NCI-H748 (cell line): ENCODE measurements at regions not wholly inside any gene's neighbourhood (a gene's known extent, or its start where the extent isn't known, plus 50 kb on each side); places are given as distances from the start of the nearest gene placed in this dataset.

Experiments
- DNase-seq: peaks from one replicate; lab custom pipeline; 2025; ENCODE audit not compliant: unreplicated experiment; lab: John Stamatoyannopoulos, UW

DNA sequence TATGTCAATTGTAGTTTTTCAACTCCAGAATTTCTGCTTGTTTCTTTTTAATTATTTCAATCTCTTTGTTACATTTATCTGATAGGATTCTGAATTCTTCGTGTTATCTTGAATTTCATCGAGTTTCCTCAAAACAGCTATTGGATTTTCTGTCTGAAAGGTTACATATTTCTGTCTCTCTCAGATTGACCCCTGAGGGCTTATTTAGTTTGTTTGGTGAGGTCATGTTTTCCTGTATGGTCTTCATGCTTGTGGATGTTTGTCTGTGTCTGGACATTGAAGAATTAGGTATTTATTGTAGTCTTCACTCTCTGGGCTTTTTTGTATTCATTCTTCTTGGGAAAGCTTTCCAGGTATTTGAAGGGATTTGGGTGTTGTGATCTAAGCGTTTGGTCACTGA, 85.6 kb downstream of the SNAPC1 start:
- DNase-seq = no peak

DNA sequence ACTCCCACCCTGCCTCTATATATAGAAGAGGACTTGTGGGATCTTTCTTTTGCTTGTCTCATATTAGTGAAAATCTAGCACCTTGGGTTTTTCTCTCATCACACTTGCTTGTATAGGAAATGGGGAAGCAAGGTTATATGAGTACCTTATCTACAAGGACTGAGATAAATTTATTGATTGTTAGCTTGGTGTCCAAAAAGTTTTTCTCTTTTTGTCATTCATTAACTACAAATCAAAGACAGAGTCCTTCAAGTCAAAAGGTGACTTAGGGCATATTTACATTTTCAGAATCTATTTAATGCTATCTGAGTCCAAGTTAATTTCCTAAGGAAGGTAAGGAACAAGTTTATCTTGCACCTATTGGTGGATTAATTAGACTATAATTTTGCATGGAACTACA, 92.7 kb downstream of the SNAPC1 start:
- DNase-seq = no peak

DNA sequence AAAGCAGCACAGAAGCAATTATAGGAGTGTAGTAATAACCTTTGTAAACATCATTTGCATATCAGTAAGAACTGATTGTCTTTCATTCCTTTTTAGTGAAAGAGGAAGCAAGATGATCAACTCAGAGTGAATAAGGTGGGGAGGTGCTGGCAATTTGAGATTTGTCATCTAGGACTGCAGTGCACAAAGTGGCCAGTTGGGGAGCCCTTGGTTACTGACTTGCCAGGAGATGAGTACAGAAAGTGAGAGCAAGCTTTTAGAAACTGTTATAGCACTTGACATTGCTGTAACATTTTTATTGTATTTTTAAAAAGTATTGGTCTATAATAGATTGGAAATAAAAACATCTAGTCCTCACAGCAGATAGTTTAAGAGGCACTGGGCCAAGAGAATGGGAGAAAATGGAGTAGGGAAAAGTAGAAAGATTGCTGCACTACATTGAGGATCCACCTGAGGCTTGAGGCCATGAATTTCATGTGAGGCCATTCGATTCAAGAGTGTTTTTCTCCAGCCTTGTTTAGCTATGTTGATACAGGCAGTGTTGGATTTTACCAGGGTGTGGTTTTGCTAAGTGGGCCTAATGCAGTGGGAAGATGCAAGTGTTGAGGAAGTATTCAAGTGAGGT, 98.2 kb downstream of the SNAPC1 start:
- peak; percentile 57 for DNase-seq

DNA sequence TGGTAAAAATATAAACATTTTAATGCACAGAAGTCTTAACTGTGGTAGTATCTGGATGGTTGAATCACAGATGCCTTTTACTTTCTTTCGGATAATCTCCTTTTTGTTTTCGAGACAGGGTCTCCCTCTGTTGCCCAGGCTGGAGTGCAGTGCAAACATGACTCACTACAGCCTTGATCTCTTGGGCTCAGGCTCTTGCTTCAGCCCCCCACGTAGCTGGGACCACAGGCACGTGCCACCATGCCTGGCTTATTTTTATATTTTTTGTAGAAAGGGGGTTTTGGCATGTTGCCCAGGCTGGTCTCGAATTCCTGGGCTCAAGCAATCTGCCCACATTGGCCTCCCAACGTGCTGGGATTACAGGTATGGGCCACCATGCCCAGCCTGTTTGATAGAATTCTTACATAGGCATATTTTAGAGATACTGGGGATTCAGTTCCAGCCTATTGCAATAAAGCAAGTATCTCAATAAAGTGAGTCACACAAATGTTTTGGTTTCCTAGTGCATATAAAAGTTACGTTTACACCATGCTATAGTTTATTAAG, 99.2 kb downstream of the SNAPC1 start:
- DNase-seq = no peak

DNA sequence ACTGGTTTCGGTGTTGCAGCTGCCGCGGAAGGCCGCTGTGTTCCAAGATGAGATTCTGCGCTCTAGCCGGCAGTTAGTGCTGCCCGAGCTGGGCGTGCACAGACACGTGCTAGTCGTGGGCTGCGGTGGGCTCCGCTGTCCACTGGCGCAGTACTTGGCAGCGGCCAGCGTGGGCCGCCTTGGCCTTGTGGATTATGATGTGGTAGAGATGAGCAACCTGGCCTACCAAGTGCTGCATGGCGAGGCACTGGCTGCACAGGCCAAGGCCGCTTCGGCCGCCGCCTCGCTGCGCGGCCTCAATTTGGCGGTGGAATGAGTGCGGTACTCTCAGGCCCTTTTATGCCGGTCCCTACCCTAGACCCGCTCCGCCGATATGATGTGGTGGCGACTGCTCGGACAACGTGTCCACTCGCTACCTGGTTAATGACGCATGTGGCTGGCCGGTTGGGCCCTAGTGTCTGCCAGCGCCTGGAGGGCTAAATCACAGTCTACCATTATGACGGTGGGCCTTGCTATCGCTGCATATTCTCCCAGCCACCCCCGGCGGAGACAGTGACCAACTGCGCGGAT, 102.2 kb downstream of the SNAPC1 start:
- DNase-seq = no peak

DNA sequence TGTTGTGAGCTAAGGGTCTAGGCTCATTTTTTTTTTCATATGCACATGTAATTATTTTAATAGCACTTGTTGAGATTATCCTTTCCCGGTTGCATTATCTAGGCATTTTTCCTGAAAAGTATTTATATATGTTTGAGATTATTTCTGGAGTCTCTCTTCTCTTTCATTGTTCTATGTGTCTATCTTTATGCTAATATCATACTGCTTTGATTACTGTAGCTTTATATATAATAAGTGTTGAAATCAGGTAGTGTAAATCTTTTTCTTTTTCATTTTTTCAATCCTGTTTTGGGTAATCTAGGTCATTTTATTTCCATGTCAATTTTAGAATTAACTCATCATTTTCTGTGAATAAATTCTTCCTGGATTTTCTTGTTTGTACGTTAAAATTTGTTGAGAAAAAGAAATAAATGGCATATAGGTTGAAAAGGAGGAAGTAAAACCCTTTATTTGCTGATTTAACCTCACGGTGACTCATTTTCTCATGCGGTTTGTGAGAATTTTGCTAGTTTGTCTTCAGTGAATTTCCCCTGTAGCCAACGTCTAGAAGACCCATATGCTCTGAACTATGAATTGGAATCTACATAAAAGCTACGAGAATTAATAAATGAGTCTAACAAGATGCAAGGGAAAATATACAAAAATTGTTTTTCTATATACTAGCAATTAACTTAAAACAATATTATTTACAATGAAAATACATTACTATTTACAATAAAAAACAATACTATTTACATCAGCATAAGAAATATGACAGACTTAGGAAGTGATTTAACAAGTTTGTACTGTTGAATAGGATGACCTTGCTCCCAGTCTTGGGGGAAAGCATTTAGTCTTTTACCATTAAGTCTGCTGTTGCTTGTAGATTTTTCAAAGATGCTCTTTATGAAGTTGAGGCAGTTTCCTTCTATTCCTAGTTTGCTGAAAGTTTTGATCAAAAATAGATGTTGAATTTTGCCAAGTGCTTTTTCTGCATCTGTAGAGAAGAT, 105.0 kb downstream of the SNAPC1 start:
- no peak for DNase-seq

DNA sequence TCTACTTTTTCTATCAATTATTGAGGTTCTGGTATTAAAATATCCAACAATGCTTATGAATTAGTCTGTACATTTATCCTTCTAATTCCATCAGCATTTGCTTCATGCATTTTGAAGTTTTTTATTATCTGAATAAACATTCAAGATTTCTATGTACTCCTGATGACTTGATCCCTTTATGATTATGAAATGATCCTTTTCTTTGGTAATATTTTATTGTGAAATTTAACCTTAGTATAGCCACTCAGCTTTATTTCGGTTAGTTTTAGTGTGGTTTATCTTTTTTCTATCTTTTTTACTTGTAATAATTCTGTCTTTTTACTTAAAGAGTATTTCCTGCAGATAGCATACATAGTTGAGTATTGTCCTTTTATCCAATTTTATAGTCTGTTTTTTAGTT, 106.6 kb downstream of the SNAPC1 start:
- no peak for DNase-seq

DNA sequence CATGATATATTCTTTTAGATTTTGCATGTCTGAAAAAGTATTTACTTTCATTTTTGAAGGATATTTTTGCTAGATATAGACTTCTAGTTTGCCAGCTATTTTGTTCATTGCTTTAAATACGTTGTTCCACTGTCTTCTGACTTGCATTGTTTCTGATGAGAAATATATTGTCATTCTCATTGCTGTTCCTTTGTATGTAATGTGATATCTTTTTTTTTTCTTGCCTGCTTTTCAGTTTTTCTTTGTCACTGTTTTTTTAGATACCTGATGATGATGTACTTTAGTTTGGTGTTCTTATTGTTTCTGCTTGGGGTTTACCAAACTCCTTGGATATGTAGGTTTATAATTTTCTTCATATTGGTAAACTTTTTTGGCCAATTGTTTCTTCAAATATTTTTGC, 107.9 kb downstream of the SNAPC1 start:
- DNase-seq = no peak

DNA sequence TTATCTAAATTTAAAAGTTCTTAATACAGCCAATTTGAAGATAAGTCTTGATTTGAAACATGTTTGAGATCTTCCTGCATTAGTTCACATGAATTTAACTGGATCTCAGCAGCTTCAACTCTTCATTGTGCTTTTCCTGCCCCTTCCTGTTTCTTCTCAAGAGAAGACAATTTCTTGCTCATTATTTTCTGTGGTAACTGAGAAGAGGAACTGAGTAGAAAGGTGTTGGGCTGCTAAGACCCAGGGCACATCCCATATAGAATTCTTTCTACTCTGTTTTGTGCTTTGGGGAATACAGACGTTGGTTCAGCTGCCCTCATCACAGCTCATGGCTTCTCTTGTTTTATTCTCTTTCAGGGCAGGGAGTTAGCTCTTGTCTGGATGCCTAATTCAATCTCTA, 110.2 kb downstream of the SNAPC1 start:
- DNase-seq = no peak

DNA sequence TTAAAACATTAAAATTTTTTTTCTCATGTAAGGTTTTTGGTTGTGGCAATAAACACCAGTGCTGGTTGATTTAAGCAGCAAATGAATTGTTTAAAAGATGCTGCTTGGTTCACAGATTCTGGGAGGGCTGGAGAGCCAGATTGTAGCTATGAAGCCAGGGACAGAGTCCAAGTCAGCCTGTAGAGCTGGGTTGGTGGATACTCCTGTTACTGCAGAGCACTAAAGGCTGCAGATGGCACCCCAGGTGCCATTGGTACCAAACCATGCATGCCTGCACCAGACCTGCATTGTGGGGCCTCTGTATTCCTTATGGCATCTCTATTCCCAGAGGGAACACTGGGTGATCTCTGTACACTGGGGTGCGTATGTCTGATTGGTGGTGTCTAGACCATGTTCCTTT, 113.3 kb downstream of the SNAPC1 start:
- DNase-seq = no peak

DNA sequence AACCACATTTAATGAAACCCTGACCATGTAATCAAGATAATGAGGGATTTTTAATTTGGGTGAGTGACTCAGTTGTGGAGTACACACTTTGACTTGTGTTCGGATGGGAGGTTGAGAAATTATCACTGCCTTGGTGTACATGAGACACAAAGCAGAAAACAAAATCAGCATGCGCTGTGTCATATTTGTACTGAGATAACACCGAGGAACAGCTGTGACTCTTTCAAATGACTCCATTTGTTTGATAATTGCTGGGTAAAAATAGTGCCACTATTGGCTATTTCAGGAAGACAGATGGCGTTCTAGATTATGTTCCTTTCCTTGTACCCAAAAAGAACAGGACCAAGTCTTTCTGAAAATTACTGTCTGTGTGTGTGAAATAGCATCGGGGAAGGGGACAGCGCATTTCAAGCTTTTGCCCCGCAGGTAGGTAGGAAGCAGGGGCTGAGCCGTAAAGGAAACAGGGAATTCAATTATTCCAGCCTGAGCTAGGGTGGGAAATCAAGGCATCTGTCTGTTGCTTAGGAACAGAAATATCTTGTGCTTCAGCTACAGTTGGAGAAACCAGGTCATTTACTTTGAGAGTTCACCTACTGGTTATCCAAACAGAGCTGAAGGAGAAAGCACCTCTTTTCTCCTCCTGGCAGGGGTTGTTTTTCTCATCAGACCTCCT, 114.3 kb downstream of the SNAPC1 start:
- DNase-seq = peak; percentile 75

DNA sequence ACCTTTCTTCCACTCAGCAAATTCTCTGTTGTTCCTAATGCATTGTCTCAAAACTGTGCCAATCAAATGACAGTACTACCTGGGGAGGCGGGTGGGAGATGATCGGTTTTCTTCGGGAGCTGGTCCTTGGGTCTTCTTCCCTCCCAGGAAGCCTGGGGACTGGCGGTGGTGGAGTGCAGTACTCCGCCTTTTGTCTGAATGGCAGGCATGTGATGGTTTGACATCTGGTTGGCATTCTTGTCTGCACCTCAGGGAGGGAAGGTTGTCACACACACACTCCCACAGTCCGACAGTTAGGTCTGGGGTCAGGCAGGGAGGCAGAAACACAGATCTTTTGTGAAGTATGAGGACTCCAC, 114.8 kb downstream of the SNAPC1 start:
- DNase-seq = peak; percentile 72

DNA sequence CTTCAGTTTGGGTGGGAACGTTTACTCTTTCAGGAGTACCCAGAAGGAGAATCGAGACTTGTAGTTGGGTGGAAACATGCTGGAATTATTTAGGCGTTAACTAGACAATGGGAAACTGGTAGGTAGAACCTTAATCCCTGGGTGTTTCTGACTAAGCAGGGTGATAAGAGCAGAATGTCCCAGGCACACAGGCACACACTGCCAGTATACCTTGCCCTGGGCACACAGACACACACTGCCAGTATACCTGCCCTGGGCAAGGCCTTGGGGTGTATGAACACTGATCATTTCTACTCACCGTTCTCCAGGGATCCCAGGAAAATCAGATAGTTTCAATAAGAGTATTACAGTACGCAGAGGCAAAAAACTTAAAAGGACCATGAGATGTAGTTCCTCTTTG, 115.5 kb downstream of the SNAPC1 start:
- DNase-seq = no peak

DNA sequence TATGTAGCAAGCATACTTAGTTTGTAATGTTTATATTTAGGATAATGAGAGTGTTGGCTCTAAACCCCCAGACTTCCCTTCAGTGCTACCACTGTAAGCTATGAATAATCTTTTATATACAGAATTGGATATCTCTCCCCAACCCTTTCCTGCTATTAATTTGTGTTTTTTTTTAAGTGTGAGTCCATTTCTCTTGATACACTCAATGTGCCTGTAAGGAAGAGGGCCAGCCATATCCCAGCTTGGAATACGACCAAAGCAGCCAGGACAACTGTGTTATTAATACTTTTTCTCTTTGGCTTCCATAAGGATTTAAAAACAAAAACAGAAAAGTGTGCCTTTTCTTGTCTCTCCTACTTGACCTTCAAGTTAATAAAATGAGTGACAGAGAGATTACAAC, 116.7 kb downstream of the SNAPC1 start:
- no peak for DNase-seq

DNA sequence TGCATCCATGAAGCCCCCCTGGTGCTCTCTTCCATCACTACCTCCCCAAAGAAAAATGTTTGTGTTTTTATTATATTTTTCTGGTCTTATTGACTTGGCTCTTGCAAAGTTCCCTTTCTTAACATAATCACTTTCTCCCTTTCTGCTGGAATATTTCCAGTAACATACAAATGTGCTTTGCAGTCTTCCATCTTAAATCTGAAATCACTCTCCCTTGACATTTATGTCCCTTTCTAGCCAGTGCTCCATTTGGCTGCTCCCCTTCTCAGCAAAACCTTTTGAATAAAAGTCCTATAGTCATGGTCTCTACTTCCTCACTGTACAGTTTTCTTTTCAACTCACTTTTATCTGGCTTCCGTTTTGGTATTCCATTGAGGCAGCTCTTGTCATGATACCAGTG, 118.8 kb downstream of the SNAPC1 start:
- no peak for DNase-seq

DNA sequence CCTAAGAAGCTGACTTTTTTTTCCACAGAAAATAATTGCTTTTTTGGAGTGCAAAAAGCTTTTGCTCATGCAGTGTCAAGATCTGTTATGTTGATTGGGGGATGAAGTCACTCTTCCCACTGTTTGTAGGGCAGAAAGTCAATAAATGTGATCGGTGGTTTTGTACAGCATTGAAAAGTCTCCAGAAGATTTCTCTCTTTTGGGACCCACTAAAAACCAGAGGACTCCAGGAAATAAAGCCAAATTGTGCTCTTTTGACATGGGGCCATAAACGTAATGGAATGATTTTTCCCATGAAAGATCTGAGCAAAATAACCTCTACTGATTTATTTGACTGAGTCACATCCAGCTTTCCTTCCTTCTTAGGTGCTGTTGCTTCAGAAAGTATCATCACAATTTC, 122.5 kb downstream of the SNAPC1 start:
- no peak for DNase-seq

DNA sequence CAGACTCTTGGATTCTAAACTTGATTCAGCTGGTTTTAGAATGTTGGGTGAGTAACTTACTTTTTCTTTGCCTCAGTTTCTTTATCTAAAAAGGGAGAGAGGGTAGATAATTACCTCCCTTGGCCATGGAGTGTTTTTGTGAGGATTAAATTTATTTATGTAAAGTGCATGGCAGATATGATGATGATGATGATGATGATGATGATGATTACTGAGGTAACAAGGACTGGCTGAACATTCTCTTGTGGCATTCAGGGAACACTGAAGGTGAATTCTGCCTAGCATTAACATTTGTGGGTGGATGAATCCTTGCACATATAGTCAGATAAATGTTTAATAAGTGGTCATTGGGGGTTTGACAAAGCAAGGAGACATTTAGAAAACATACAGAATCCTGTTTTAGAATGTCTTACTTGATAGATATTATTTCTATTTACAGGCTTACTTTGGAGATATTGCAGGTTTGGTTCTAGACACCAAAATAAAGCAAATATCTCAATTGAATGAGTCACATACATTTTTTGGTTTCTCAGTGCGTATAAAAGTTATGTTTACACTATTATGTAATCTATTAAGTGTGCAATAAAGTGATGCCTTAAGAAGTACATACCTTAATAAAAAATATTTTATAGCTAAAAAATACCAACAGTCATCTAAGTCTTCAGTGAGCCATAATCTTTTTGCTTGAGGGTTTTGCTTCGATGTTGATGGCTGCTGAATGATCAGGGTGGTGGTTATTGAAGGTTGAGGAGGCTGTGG, 123.2 kb downstream of the SNAPC1 start:
- no peak for DNase-seq

DNA sequence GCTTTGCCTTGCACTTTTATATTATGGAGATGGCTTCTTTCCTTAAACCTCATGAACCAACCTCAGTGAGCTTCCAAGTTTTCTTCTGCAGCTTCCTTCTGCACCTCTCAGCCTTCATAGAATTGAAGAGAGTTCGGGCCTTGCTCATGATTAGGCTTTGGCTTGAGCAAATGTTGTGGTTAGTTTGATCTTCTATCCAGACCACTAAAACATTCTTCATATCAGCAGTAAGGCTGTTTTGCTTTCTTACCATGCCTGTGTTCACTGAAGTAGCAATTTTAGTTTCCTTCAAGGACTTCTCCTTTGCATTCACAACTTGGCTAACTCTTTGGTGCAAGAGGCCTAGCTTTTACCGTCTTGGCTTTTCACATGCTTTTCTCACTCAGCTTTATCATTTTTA, 125.4 kb downstream of the SNAPC1 start:
- no peak for DNase-seq

DNA sequence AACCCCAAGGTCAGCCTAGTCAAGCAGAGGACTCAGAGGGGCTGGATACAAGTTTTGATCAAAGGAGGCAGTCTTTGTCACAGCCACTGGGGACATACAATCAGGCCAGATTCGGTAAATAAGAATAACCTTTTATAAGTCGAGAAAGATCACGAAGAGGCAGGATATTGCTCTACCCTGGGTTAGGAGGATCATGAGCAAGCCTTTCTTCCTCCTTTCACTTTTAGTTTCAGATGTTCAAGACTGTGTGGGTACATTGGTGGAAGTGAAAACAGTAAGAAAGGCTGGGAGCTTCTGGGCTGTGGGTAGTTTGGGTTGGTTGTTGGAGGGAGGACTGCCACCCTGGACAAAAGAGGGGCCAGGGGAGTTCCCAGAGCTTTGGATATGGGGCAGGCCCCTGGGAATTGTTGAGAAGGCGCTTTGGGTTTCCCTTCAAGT, 127.7 kb downstream of the SNAPC1 start:
- no peak for DNase-seq

DNA sequence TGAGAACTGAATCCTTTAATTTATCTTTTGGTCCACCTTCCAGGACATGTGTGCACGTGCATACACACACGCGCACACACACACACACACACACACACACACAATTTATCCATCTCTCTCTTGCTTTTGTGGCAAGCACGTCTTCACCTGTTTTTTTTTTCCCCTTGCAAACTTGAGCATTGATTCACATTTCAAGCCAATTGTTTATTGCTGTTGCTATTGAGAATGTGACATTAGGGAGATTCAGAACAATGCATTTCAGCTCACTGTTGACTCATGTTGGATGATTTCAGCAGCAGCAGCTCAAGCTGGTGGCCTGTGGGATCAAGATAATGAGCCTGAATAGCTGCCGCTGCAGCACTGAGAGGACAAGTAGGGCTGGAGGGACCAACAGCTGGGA, 128.9 kb downstream of the SNAPC1 start:
- peak; percentile 81 for DNase-seq

DNA sequence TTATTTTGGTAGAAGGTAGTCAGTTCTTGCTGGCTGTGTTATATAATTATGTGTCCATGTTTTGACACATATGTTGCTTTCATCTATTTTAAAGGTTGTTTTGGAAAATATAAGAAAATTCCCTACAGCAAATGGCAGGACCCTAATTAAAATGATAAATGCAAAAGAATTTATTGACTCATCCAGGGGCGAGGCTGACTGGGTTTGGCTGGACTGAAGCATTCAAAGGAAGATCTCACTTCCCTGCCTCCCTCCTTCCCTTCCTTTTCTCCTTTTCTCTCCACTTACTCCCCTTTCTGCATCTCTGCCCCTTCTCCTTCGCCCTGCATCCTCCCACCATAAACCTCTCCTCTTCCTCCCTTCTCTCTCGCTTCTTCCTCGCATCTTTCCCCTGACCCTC, 129.6 kb downstream of the SNAPC1 start:
- DNase-seq = no peak
